HEK293 (cell line): ENCODE measurements at regions not wholly inside any gene's neighbourhood (a gene's known extent, or its start where the extent isn't known, plus 50 kb on each side); places are given as distances from the start of the nearest gene placed in this dataset.

Source experiments
- CTCF ChIA-PET: fragments of 350-600 bp; formaldehyde crosslinking; extraction: SDS; loops from one replicate; lab custom pipeline; 2021; ENCODE audit warnings: antibody characterized with exemption; lab: Yijun Ruan, JAX
- POLR2A ChIA-PET: fragments of 300-600 bp; formaldehyde crosslinking; extraction: SDS; loops from one replicate; lab custom pipeline; 2020; ENCODE audit warnings: antibody characterized with exemption, inconsistent platforms; lab: Yijun Ruan, JAX
- H3K27ac ChIP-seq: fragments of 200-500 bp; sonication (Bioruptor generic); 2 replicates; pipeline ENCODE4 v1.5.1; 2014; ENCODE audit warnings: low read depth, low read length, control low read depth, inconsistent platforms; ENCODE audit errors: extremely low read depth
- H3K36me3 ChIP-seq, 2 experiments: fragments of 200-500 bp in 1 of 2; sonication (Bioruptor generic) in 1 of 2; 1 replicate in 1 of 2; 2 replicates in 1 of 2; pipeline ENCODE4 v1.5.1; 2014 to 2017; ENCODE audit warnings: inconsistent platforms in 2 of 2, low read length in 2 of 2; ENCODE audit not compliant: control insufficient read depth in 2 of 2, insufficient read depth in 1 of 2
- H3K4me1 ChIP-seq: fragments of 200-500 bp; sonication (Bioruptor generic); 2 replicates; pipeline ENCODE4 v1.5.1; 2014; ENCODE audit warnings: mild to moderate bottlenecking, low read length, inconsistent platforms; ENCODE audit not compliant: control insufficient read depth, insufficient read depth
- H3K4me3 ChIP-seq: 2 replicates; pipeline ENCODE4 v1.5.1; 2011; ENCODE audit warnings: low read depth, mild to moderate bottlenecking, control low read depth, low read length, moderate library complexity
- H3K9me3 ChIP-seq: fragments of 200-500 bp; sonication (Bioruptor generic); 2 replicates; pipeline ENCODE4 v1.5.1; 2014; ENCODE audit warnings: low read depth, low read length, inconsistent platforms; ENCODE audit not compliant: control insufficient read depth, insufficient read depth
- HOXA7 ChIP-seq: sonication (generic); formaldehyde crosslinking; IDR thresholded peaks from 2 replicates; pipeline ENCODE4 v1.8.1; 2022; ENCODE audit warnings: missing genetic modification reagents, borderline replicate concordance
- KLF9 ChIP-seq: fragments of 450-650 bp; formaldehyde crosslinking; IDR thresholded peaks from 2 replicates; pipeline ENCODE4 v1.5.1; 2016; ENCODE audit warnings: missing biosample characterization, missing genetic modification characterization, low read depth
- PRDM1 ChIP-seq: fragments of 450-650 bp; formaldehyde crosslinking; IDR thresholded peaks from 2 replicates; pipeline ENCODE4; 2016; ENCODE audit warnings: missing biosample characterization, missing genetic modification characterization
- SALL2 ChIP-seq: fragments of 450-650 bp; formaldehyde crosslinking; IDR thresholded peaks from 2 replicates; pipeline ENCODE4 v1.5.0; 2017; ENCODE audit warnings: missing biosample characterization, mild to moderate bottlenecking, missing genetic modification characterization, borderline replicate concordance
- SCRT1 ChIP-seq: fragments of 450-650 bp; formaldehyde crosslinking; IDR thresholded peaks from 2 replicates; pipeline ENCODE4 v1.5.1; 2016; ENCODE audit warnings: missing biosample characterization, missing genetic modification characterization, borderline replicate concordance
- ZBTB20 ChIP-seq: fragments of 450-650 bp; formaldehyde crosslinking; IDR thresholded peaks from 2 replicates; pipeline ENCODE4 v1.5.1; 2016; ENCODE audit warnings: missing biosample characterization, missing genetic modification characterization
- ZBTB21 ChIP-seq: fragments of 450-650 bp; formaldehyde crosslinking; IDR thresholded peaks from 2 replicates; pipeline ENCODE4 v1.5.1; 2017; ENCODE audit warnings: missing biosample characterization, missing genetic modification characterization
- ZFP3 ChIP-seq: fragments of 450-650 bp; formaldehyde crosslinking; IDR thresholded peaks from 2 replicates; pipeline ENCODE4 v1.5.1; 2016; ENCODE audit warnings: low read depth, missing biosample characterization, missing genetic modification characterization
- ZFP37 ChIP-seq: fragments of 450-650 bp; formaldehyde crosslinking; IDR thresholded peaks from 2 replicates; pipeline ENCODE4 v1.5.1; 2016; ENCODE audit warnings: missing biosample characterization, missing genetic modification characterization
- ZNF10 ChIP-seq: fragments of 450-650 bp; formaldehyde crosslinking; IDR thresholded peaks from 2 replicates; pipeline ENCODE4 v1.5.1; 2017; ENCODE audit warnings: missing biosample characterization, missing genetic modification characterization
- ZNF133 ChIP-seq: fragments of 450-650 bp; formaldehyde crosslinking; IDR thresholded peaks from 2 replicates; pipeline ENCODE4 v1.5.1; 2016; ENCODE audit warnings: missing biosample characterization, missing genetic modification characterization
- ZNF157 ChIP-seq: fragments of 450-650 bp; formaldehyde crosslinking; IDR thresholded peaks from 2 replicates; pipeline ENCODE4 v1.5.1; 2016; ENCODE audit warnings: missing biosample characterization, missing genetic modification characterization
- ZNF16 ChIP-seq: fragments of 450-650 bp; formaldehyde crosslinking; IDR thresholded peaks from 2 replicates; pipeline ENCODE4 v1.5.1; 2016; ENCODE audit warnings: low read depth, missing biosample characterization, missing genetic modification characterization
- ZNF175 ChIP-seq: fragments of 450-650 bp; formaldehyde crosslinking; IDR thresholded peaks from 2 replicates; pipeline ENCODE4 v1.5.1; 2016; ENCODE audit warnings: missing biosample characterization, missing genetic modification characterization
- ZNF19 ChIP-seq: fragments of 450-650 bp; formaldehyde crosslinking; IDR thresholded peaks from 2 replicates; pipeline ENCODE4; 2016; ENCODE audit warnings: missing biosample characterization, missing genetic modification characterization, low read depth
- ZNF23 ChIP-seq: fragments of 450-650 bp; formaldehyde crosslinking; IDR thresholded peaks from 2 replicates; pipeline ENCODE4 v1.5.1; 2016; ENCODE audit warnings: missing biosample characterization, missing genetic modification characterization, borderline replicate concordance
- ZNF239 ChIP-seq: fragments of 450-650 bp; formaldehyde crosslinking; IDR thresholded peaks from 2 replicates; pipeline ENCODE4 v1.5.1; 2016; ENCODE audit warnings: missing biosample characterization, missing genetic modification characterization
- ZNF335 ChIP-seq: fragments of 450-650 bp; formaldehyde crosslinking; conservative IDR thresholded peaks from 2 replicates; pipeline ENCODE4 v1.5.1; 2016; ENCODE audit warnings: missing biosample characterization, missing genetic modification characterization
- ZNF366 ChIP-seq: fragments of 450-650 bp; formaldehyde crosslinking; conservative IDR thresholded peaks from 2 replicates; pipeline ENCODE4 v1.5.1; 2016; ENCODE audit warnings: missing biosample characterization, missing genetic modification characterization
- ZNF391 ChIP-seq: fragments of 450-650 bp; formaldehyde crosslinking; IDR thresholded peaks from 2 replicates; pipeline ENCODE4 v1.5.1; 2016; ENCODE audit warnings: low read depth, missing biosample characterization, missing genetic modification characterization, borderline replicate concordance
- ZNF394 ChIP-seq: fragments of 450-650 bp; formaldehyde crosslinking; IDR thresholded peaks from 2 replicates; pipeline ENCODE4 v1.5.1; 2016; ENCODE audit warnings: missing biosample characterization, missing genetic modification characterization, mild to moderate bottlenecking, moderate library complexity, borderline replicate concordance
- ZNF398 ChIP-seq: fragments of 450-650 bp; formaldehyde crosslinking; IDR thresholded peaks from 2 replicates; pipeline ENCODE4 v1.5.1; 2017; ENCODE audit warnings: missing biosample characterization, missing genetic modification characterization
- ZNF585B ChIP-seq: fragments of 450-650 bp; formaldehyde crosslinking; IDR thresholded peaks from 2 replicates; pipeline ENCODE4 v1.5.1; 2016; ENCODE audit warnings: missing biosample characterization, missing genetic modification characterization
- ZNF629 ChIP-seq: fragments of 450-650 bp; formaldehyde crosslinking; IDR thresholded peaks from 2 replicates; pipeline ENCODE4 v1.5.1; 2017; ENCODE audit warnings: missing biosample characterization, missing genetic modification characterization
- ZNF645 ChIP-seq: fragments of 450-650 bp; formaldehyde crosslinking; IDR thresholded peaks from 2 replicates; pipeline ENCODE4; 2016; ENCODE audit warnings: missing biosample characterization, missing genetic modification characterization
- ZNF660 ChIP-seq: fragments of 450-650 bp; IDR thresholded peaks from 2 replicates; pipeline ENCODE4 v1.5.1; 2018; ENCODE audit warnings: missing biosample characterization, mild to moderate bottlenecking, missing genetic modification characterization
- ZNF830 ChIP-seq: fragments of 450-650 bp; IDR thresholded peaks from 2 replicates; pipeline ENCODE4 v1.5.0; 2018; ENCODE audit warnings: missing biosample characterization, missing genetic modification characterization, low read depth, mild to moderate bottlenecking, moderate library complexity
- TF ChIP-seq, protein P1 (sequence below): fragments of 450-650 bp; formaldehyde crosslinking; IDR thresholded peaks from 2 replicates; pipeline ENCODE4 v1.5.1; 2016; ENCODE audit warnings: missing biosample characterization, missing genetic modification characterization
- TF ChIP-seq, protein P2 (sequence below): fragments of 450-650 bp; formaldehyde crosslinking; IDR thresholded peaks from 2 replicates; pipeline ENCODE4 v1.5.1; 2016; ENCODE audit warnings: missing biosample characterization, missing genetic modification characterization

GRCh38 chr2:160742667-160743066 lies 249.1 kb upstream of the RBMS1 start (continued):
- TF ChIP-seq ZNF10 (no peak), ZFP37 (tag by site-specific recombination) (no peak), ZFP3 (tag by site-specific recombination) (no peak), ZNF175 (tag by site-specific recombination) (no peak), ZNF585B (tag by site-specific recombination) (no peak)

DNA sequence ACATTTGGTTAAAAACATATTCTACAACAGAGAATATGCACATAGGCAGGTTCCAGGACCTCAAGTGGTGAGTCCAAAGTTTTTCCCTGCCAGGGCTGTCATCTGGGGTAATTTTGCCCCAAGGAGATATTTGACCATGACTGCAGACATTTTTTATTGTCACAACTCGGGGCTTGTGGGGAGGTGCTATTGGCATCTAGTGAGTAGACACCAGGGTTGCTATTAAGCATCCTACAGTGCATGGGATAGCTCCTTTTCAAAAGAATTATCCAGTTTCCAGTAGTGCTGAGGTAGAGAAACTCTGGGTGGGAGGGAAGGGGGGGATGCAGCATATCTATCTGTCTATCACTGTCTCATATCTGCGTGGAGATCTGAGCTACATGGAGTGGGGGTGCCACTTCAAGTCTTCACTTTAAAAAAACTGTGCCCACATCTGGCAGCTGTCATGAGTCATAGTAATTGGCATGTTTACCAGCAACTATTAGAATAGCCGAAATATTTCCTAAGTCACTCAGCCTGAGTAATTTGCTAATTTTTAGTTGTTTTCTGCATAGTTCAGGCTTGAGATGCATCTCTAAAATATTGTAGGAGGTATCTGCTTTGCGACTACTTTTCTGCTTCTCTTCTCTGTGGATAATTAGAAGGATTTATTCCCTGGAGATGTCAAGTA lies 254.0 kb upstream of the RBMS1 start:
- POLR2A ChIA-PET, result no interaction called here
- no peak overlapping the region for H3K27ac ChIP-seq
- no peaks in the 10 kb centered on the region for H3K4me1 ChIP-seq
- no peak overlapping the region for H3K4me3 ChIP-seq
- CTCF ChIA-PET, result no interaction called here
- no peaks in the 10 kb centered on the region for H3K36me3 ChIP-seq
- no peaks in the 10 kb centered on the region for H3K9me3 ChIP-seq
- no peak for TF ChIP-seq ZNF398 (tag by site-specific recombination)
- no peak for TF ChIP-seq ZNF391 (tag by site-specific recombination)
- TF ChIP-seq PRDM1 (tag by site-specific recombination), result no peak
- TF ChIP-seq ZNF23, result no peak
- no peak for TF ChIP-seq KLF9 (tag by site-specific recombination)
- TF ChIP-seq ZNF660, result no peak
- TF ChIP-seq ZNF366 (tag by site-specific recombination), result no peak
- no peak for TF ChIP-seq ZNF830 (tag by site-specific recombination)
- no peak for TF ChIP-seq ZNF629 (tag by site-specific recombination)

DNA sequence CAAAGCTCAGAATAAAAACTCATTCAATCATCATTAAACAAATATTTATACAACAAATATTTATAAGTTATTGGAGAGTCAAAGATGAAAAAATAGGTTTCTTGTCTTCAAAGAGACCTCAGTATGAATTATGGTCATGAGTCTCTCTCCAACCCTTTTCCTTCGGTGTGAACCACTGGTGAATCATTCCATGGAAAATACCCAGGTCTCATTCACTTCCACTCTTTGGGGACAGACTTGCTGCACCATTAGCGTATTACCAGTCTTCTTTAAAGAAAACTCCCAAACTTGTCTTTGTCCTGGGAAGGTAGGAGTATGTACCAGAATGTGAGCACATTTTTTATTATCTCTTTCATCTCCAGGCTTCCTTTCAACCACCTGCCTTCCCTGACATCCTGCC lies 257.4 kb upstream of the RBMS1 start:
- no peaks in the 10 kb centered on the region for H3K36me3 ChIP-seq
- ChIA-PET CTCF (interaction anchor here (0.7 kb wide), 1 partner anchor 573 kb away, joined by 4 read pairs; no protein-coding TSS in a partner anchor), POLR2A (no interaction called here)
- no peak overlapping the region for H3K4me3 ChIP-seq
- no peaks in the 10 kb centered on the region for H3K9me3 ChIP-seq
- no peaks in the 10 kb centered on the region for H3K4me1 ChIP-seq
- no peak overlapping the region for H3K27ac ChIP-seq
- no peak for TF ChIP-seq SCRT1 (tag by site-specific recombination)
- TF ChIP-seq ZNF16, result no peak
- TF ChIP-seq, protein P1, sequence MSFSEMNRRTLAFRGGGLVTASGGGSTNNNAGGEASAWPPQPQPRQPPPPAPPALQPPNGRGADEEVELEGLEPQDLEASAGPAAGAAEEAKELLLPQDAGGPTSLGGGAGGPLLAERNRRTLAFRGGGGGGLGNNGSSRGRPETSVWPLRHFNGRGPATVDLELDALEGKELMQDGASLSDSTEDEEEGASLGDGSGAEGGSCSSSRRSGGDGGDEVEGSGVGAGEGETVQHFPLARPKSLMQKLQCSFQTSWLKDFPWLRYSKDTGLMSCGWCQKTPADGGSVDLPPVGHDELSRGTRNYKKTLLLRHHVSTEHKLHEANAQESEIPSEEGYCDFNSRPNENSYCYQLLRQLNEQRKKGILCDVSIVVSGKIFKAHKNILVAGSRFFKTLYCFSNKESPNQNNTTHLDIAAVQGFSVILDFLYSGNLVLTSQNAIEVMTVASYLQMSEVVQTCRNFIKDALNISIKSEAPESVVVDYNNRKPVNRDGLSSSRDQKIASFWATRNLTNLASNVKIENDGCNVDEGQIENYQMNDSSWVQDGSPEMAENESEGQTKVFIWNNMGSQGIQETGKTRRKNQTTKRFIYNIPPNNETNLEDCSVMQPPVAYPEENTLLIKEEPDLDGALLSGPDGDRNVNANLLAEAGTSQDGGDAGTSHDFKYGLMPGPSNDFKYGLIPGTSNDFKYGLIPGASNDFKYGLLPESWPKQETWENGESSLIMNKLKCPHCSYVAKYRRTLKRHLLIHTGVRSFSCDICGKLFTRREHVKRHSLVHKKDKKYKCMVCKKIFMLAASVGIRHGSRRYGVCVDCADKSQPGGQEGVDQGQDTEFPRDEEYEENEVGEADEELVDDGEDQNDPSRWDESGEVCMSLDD (tag by site-specific recombination), result no peak
- no peak for TF ChIP-seq ZNF394 (tag by site-specific recombination)
- no peak for TF ChIP-seq ZNF19
- no peak for TF ChIP-seq HOXA7
- TF ChIP-seq ZNF157 (tag by site-specific recombination), result no peak
- no peak for TF ChIP-seq ZNF133 (tag by site-specific recombination)
- TF ChIP-seq ZNF239 (tag by site-specific recombination), result no peak
- TF ChIP-seq ZNF335 (tag by site-specific recombination), result no peak
- TF ChIP-seq, protein P2, sequence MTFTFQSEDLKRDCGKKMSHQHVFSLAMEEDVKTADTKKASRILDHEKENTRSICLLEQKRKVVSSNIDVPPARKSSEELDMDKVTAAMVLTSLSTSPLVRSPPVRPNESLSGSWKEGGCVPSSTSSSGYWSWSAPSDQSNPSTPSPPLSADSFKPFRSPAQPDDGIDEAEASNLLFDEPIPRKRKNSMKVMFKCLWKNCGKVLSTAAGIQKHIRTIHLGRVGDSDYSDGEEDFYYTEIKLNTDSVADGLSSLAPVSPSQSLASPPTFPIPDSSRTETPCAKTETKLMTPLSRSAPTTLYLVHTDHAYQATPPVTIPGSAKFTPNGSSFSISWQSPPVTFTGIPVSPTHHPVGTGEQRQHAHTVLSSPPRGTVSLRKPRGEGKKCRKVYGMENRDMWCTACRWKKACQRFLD (tag by site-specific recombination), result no peak
- no peak for TF ChIP-seq ZBTB20 (tag by site-specific recombination)
- TF ChIP-seq ZBTB21, result no peak
- no peak for TF ChIP-seq ZNF645 (tag by site-specific recombination)
- TF ChIP-seq ZNF391 (tag by site-specific recombination), result no peak
- TF ChIP-seq SALL2 (tag by site-specific recombination), result no peak
